HG02759 (cell line): ENCODE measurements at regions not wholly inside any gene's neighbourhood (a gene's known extent, or its start where the extent isn't known, plus 50 kb on each side); places are given as distances from the start of the nearest gene placed in this dataset.

Experiments used
- ATAC-seq: cut with Tn5 transposase; IDR thresholded peaks from one replicate; pipeline ENCODE4 v1.9.1; 2021; ENCODE audit warnings: mild to moderate bottlenecking, moderate library complexity; ENCODE audit not compliant: unreplicated experiment

DNA sequence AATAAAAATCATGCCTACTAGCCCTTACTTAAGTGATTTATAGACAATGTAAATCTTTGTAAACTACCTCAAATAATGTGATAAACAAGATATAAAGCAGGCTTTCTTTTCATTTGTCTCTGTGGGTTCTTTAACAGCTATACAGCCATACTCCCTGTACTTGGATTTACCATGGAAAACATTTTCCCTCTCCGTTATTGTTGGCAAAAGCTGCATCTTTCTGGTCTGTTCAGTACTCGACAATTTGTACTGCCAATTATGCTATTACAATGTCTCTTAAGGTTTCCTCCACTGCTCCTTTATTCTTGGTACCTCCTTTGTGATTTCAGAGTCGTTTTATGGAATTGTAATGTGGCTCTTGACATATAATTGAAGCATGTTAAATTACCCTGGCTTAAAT, 426.3 kb upstream of the PKDCC start:
- ATAC-seq: no peak

DNA sequence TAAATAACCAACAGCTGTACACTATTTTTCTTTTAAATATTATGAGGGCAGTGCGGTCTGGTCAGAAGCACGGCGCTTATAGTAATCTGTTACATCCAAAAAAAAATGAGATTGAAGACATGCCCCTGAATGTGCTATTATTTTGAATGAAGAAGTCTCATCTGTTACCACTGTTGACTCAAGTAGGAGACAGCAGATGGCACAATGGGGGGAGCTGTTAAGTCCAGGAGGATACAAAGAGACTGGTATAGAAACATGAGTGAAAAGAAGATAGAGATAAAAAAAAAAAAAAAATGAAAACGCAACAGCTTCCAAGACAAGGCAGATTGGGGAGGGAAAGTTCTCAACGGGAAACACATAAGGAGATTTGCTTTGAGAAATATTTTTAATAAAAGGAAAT, 425.5 kb upstream of the PKDCC start:
- ATAC-seq: no peak

- no peak for ATAC-seq
Measured at GRCh38 chr2:41626936-41627335, 420.9 kb upstream of the PKDCC start.

DNA sequence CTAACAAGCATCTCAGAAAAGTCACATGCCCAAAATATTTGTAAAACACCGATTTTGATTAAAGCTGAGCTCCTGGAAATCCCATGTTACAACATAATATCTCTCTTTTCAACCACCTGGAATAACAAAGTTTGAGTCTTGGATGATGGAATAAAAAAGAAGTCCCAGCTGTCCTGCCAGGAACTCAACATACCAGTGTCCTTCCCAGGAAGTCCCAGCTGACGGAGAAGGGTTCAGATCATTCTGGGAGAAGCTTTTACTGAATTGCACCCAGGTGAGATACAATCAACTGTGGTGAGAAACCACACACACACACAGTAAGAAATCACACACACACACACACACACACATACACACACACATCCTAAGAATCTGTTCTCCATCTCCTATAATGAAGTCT, 413.1 kb upstream of the PKDCC start:
- ATAC-seq: no peak

DNA sequence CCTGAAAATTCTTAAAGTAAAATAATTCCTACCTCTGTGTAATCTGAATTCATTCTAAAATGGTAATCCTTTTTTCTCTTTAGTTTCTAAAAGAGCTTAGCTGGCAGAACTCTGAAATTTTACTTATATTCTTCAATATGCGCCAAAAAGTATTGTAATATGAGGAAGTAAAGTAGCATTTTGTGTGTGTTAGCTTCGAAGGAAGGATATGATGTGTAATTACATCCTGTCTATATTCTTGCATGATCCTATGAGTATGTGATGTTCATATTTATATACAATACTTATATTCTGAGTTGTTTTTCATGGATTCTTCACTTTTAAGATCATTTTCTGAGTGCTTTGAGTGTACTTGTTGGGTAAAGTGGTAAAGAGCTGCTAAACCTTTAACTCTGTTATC, 402.9 kb upstream of the PKDCC start:
- ATAC-seq: no peak

DNA sequence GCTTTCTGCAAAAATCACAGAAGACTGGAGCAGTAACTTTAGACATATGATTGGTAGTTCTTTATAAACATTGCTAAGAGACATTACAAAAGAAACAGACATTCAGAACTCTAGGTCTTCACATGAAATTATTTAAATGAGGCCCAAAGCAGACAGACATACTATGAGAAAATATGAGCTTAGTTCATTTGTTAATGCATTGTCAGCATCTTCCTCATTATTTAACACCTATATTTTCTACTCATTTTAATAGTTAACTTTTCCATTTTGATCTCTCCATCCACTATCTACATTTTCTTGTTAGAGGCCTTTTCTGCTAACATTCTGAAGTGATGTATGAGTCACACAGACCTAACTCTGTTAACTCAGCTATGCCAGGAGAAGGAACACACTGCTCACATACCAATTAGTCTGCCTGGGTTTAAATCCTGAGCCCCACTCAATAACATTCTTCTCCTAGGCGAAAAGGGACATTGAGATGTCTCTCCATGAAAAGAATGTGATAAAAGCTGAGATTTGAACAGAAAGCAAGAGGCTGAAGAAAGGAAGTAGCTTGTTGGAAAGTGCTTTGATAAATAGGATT, 400.3 kb upstream of the PKDCC start:
- ATAC-seq: no peak

DNA sequence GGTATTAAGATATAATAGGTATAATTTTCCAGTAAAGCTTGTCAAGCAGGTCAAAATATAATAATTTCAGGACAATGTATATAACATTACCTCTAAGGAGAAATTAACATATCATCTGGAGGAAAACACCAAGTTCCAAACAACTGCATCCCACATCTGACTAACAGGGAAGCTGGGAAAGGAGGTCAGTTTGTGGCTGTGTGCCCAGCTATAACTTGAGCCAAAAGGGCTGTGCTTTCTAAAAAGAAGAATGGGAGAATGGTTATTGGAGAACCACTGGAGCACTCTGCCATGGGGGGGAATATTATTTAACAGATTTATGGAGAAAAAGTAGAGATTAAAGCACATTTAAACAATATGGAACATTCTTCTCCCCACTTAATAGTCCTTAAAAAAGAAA, 390.6 kb upstream of the PKDCC start:
- no peak for ATAC-seq

GRCh38 chr2:41659758-41660157, 388.1 kb upstream of the PKDCC start:
- ATAC-seq: no peak

DNA sequence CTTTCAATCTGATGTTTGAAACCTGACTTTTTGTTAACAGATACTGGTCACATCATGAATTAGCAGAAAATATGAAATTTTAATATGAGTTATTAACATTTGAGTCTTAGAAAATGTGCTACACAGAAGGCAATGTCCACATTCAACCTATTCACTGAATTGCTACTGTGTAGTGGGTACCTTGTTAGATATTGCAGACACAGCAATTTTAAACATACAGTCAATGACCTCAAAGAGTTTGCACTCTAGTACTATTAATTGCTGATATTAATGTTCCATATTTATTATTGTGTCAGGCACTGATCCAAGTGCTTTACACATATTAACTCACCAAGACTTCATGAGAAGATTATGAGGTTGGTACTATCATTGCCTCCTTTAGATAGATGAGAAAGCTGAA, 385.4 kb upstream of the PKDCC start:
- ATAC-seq: no peak

DNA sequence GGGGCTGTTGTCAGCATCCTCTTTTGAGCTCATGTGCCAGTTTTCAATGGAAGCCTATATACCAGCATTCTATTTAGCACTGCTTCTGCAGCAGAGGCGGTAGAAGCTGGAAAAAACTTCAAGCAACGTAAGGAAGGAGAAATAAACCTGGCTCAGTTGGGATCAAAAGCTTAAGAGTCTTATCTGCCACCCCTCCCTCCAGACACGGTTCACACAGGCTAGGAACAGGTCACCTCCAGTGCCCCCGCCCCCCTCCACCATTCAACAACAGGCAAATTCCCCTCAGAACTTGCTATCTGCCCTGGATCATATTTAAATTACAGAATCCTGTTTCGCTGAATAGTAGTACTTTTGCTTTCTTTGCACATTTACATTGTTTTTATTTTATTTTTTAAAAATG, 384.8 kb upstream of the PKDCC start:
- ATAC-seq: no peak

DNA sequence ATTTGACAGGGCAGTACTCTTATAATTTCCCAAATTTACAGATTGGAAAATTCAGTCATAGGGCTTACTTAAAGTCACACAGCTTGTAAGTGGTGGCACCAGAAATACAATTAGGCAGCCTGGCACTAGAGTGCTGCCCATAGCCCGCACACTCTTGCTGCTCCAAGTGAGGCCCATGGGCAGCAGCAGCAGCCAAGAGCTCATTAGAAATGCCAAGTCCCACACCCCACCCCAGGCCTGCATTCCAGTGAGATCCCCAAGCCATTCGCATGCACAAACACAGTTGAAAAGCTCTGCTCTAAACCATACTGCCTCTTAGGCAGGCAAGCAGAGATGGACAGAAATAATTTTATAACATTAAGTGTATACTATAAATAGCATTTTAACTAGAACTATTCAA, 379.3 kb upstream of the PKDCC start:
- ATAC-seq: no peak

DNA sequence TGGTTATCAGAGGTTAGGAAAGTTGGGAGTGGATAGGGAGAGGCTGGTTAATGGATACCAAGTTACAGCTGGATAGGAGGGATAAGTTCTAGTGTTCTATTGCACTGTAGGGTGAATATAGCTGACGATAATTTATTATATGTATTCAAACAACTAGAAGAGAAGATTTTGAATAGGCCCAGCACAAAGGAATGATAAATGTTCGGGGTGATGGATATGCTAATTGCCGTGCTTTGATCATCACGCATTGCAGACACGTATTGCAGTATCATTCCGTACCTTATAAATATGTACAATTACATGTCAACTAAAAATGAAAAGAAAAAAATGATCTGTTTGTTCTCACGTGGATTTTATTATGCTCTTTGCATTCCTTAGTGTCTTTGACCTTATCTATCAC, 369.2 kb upstream of the PKDCC start:
- no peak for ATAC-seq

DNA sequence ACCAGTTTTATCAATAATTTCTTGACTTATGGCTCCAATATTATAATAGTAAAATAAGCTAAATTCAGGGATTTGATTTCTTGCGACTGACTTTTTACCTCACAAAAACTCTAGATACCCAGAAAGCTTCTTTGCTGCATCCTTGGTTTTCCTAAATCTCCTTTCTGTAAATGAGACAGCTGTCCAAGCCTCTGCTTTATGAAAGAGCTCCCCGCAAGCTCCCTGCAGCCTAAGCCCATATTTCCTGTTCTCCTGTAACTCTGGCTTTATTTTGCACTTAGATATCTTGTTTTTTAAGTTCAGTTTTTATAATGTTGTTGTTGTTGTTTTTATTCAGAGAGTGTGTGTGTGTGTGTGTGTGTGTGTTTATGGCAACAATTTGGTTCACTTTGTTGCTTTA, 361.7 kb upstream of the PKDCC start:
- no peak for ATAC-seq

GRCh38 chr2:41691561-41691960, 356.3 kb upstream of the PKDCC start:
- ATAC-seq: no peak

GRCh38 chr2:41694536-41695049, 353.2 kb upstream of the PKDCC start:
- no peak for ATAC-seq

- no peak for ATAC-seq
Measured at GRCh38 chr2:41695198-41696113, 352.4 kb upstream of the PKDCC start.

GRCh38 chr2:41697389-41697788, 350.4 kb upstream of the PKDCC start:
- ATAC-seq: no peak

DNA sequence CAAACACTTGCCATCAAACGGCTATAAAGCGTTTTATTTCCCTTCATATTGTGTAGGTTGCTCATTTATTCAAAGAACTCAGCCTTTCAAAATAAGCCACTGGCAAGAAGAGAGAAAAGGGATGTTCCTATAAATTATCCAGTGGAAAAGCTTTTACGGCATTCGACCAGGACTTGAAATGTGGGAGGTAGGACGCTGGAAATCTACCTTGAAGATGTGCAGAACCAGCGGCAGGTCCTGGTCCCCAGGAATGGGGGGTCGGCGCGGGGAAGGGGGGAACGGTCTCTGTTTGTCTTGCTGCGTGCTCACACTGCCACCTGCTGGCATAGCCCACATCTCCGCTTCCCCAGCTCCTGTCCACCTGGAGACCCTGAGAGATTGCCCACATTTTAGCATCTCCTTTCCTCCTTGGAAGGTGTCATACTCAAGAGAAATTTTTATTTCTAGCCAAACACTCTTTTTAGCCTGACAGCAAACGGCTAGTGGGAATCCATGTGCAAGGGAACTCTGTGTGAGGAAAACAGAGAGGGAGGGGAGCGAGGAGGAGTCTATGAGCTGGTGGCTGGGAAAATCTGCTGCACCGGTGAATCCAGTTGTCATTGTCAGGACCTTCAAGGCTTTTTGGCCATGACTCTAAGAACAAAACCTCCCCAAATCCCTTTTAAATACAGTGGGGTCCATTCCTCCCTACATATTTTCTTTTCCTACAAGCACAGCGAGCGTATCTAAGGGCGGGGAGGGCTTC, 349.0 kb upstream of the PKDCC start:
- no peak for ATAC-seq

DNA sequence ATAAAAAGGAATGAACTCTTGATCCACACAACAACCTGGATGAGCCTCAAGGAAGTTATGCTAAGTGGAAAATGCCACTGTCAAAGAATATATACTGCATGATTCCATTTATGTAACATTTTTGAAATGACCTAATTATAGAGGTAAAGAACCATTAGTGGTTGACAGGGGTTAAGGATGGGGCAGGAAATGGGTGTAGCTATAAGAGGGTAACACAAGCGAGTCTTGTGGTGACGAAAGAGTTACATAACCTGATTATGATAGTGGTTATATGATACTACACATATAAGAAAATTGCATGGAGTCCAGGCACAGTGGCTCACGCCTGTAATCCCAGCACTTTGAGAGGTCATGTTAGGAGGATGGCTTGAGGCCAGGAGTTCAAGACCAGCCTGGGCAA, 346.6 kb upstream of the PKDCC start:
- ATAC-seq: no peak

- no peak for ATAC-seq
Measured at GRCh38 chr2:41703123-41703522, 344.7 kb upstream of the PKDCC start.

DNA sequence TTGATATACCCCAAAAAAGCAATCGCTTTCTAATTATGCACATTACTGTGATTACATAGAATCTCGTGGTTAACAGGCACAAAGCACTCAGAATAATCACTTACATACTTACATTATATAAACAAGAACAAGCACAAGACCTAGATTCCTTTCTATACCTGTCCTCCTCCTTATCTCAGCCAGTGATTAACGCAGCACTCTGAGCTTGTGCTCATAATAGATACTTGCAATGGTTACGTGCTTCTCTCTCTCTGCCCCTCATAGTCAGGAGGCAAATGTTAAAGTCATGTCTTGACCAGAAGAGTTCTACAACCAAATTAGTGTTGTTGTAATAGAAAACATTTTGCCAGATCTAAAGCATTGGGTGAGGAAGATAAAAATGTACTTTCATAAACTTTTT, 342.2 kb upstream of the PKDCC start:
- no peak for ATAC-seq

DNA sequence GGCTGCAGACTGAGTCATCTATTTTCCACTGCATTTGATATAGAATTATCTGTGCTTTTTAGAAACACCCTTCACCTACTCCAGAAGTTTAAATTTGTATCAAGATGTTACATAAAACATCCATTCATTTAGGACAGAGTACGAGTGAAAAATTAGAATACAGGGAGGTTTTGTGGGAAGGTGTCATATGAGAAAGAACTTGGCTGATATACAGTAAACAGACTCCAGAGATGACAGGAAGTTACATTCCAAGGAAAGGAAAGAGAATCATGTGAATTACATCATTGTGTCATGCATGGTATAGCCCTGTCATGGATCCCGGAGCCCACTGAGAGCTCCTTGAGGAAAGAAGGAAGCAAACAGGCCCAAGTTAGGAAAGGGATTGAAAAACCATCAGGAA, 341.5 kb upstream of the PKDCC start:
- ATAC-seq: no peak
